ENCODE measurements at regions not wholly inside any gene's neighbourhood (a gene's known extent, or its start where the extent isn't known, plus 50 kb on each side); places are given as distances from the start of the nearest gene placed in this dataset.

- no peak for TF ChIP-seq CTCF (IDR thresholded peaks at IDR 0.05; ENCODE audit: low read length)
- TF ChIP-seq EZH2 (IDR thresholded peaks at IDR 0.05; ENCODE audit: borderline replicate concordance, low read length): no peak
Observed at GRCh38 chr2:225290757-225291400, 108.6 kb upstream of the NYAP2 start.
